ENCODE measurements at regions not wholly inside any gene's neighbourhood (a gene's known extent, or its start where the extent isn't known, plus 50 kb on each side); places are given as distances from the start of the nearest gene placed in this dataset.
A peak's percentile ranks its signal among the peaks of the same experiment; 100 is the strongest.

DNA sequence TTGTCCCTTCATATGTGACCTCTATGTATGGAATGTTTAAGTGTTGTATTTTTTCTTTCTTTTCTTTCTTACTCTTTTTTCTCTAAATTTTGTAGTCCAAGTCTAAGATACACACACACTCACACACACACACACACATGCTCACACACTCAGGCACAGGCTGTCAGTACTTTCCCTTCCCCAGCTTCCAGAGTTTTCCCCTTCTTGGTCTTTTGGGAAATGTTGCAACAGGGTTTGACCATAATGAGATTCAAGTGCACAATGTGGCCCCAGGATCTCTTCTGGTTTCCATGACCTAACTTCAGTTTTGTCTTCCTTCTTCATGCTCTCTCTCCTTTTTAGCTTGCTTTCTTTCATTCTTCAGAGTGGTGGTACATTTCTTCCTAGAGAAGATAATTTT, 289.8 kb upstream of the FOXF1 start:
- H3K4me1 ChIP-seq (replicated peaks): no peaks in the 10 kb centered on the region
- H3K27me3 ChIP-seq (replicated peaks; ENCODE audit: insufficient read depth): peaks cover 12% of the 10 kb centered on the region
- H3K36me3 ChIP-seq: no peaks in the 10 kb centered on the region
- DNase-seq (ENCODE audit: low spot score): no peak
- intact Hi-C loops (cut with DNase I): no loop called here
- TF ChIP-seq POLR2AphosphoS5 (IDR thresholded peaks at IDR 0.05): no peak
- no peak for TF ChIP-seq POLR2A (IDR thresholded peaks at IDR 0.05)
- TF ChIP-seq, protein P1, sequence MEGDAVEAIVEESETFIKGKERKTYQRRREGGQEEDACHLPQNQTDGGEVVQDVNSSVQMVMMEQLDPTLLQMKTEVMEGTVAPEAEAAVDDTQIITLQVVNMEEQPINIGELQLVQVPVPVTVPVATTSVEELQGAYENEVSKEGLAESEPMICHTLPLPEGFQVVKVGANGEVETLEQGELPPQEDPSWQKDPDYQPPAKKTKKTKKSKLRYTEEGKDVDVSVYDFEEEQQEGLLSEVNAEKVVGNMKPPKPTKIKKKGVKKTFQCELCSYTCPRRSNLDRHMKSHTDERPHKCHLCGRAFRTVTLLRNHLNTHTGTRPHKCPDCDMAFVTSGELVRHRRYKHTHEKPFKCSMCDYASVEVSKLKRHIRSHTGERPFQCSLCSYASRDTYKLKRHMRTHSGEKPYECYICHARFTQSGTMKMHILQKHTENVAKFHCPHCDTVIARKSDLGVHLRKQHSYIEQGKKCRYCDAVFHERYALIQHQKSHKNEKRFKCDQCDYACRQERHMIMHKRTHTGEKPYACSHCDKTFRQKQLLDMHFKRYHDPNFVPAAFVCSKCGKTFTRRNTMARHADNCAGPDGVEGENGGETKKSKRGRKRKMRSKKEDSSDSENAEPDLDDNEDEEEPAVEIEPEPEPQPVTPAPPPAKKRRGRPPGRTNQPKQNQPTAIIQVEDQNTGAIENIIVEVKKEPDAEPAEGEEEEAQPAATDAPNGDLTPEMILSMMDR (IDR thresholded peaks at IDR 0.05): no peak
- no peak overlapping the region for H3K27ac ChIP-seq
- H3K4me3 ChIP-seq: no peak overlapping the region
- H3K9me3 ChIP-seq: no peaks in the 10 kb centered on the region

DNA sequence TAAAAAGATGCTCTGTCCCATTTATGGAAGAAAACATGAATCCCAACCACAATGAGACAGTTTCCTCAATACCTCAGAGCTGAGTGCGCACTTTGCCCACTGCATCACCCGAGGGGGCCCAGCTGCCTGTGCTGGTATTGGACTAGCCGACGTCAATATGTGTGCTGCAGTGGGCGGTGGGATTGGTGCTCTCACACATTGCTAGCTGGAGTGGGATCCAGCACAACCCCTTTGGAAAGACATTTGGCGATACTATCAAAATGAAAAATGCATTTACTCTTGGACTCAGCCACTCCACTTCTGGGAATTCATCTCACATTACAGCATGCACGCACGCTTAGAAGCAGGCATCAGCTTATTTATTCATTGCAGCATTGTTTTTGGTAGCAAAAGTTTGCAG, 289.2 kb upstream of the FOXF1 start:
- Histone ChIP-seq H3K27me3 (replicated peaks; ENCODE audit: insufficient read depth) (peaks cover 12% of the 10 kb centered on the region), H3K4me3 (no peak overlapping the region), H3K9me3 (no peaks in the 10 kb centered on the region), H3K36me3 (no peaks in the 10 kb centered on the region), H3K4me1 (replicated peaks) (no peaks in the 10 kb centered on the region), H3K27ac (no peak overlapping the region)
- DNase-seq (ENCODE audit: low spot score): no peak
- intact Hi-C loops (cut with DNase I): no loop called here
- no peak for TF ChIP-seq POLR2AphosphoS5 (IDR thresholded peaks at IDR 0.05)
- TF ChIP-seq, protein P1 (IDR thresholded peaks at IDR 0.05): no peak
- no peak for TF ChIP-seq POLR2A (IDR thresholded peaks at IDR 0.05)
- 79% methylated on average over 8 of the region's 8 CpGs for WGBS

DNA sequence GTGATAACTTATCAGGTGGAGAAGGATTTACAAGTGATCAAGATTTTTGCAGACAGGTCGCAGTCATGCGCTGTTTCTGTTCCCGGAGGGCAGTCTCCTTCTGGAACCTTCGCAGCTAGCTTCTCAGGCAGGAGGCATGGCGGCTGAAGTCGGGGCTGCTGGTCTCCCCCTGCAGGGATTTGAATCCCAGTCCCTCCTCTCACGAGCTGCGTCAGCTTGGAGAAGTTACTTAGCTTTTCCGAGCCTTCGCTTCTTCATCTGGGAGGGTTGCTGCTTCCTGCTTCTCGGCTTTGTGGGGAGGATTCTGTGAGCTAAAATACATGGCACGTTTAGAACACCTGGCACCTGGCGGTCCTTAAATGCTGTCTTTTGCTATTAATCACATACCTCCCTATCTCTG, 287.8 kb upstream of the FOXF1 start:
- no peaks in the 10 kb centered on the region for H3K9me3 ChIP-seq
- no peak for DNase-seq (ENCODE audit: low spot score)

DNA sequence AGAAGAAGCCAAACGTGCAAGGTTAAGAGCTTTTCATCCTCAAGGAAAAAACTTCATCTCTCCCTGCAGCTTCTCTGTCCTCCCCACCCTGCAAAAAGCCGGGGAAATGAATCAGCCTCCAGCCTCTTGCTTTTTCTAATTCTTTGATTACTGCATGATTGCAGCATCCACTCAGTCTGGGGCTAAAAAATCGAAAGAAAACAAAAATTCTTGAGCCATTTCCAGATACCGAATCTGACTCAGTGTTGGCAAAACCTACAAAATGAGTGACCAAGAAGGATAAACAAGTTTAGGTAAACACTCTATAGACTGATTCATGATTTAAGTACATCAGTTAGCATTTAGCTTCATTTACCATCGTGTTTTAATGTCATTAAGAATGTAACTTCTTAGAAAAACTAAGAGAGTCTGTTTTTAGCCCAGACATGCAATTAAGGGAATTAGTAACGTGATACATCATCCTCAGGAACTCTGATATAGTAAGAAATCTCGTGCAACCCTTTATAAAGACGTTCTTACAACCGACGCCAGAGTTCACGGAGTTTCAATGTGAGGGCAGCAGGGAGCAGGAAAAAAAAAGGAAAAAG, 287.3 kb upstream of the FOXF1 start:
- Histone ChIP-seq H3K36me3 (no peaks in the 10 kb centered on the region), H3K4me1 (replicated peaks) (no peaks in the 10 kb centered on the region), H3K4me3 (no peak overlapping the region), H3K27me3 (replicated peaks; ENCODE audit: insufficient read depth) (peaks cover 14% of the 10 kb centered on the region), H3K9me3 (no peaks in the 10 kb centered on the region), H3K27ac (peak overlapping the region; percentile 31)
- 7% methylated on average over 11 of the region's 11 CpGs for WGBS
- TF ChIP-seq POLR2AphosphoS5 (IDR thresholded peaks at IDR 0.05) (no peak), POLR2A (IDR thresholded peaks at IDR 0.05) (no peak)
- TF ChIP-seq, protein P1 (IDR thresholded peaks at IDR 0.05): no peak
- intact Hi-C loops (cut with DNase I): no loop called here
- DNase-seq (ENCODE audit: low spot score): no peak

More for the DNA sequence above, 287.8 kb upstream of the FOXF1 start:
- no peaks in the 10 kb centered on the region for H3K4me1 ChIP-seq (replicated peaks)
- TF ChIP-seq POLR2A (IDR thresholded peaks at IDR 0.05) (no peak), POLR2AphosphoS5 (IDR thresholded peaks at IDR 0.05) (no peak)
- TF ChIP-seq, protein P1 (IDR thresholded peaks at IDR 0.05): no peak
- 33% methylated on average over 13 of the region's 13 CpGs for WGBS
- H3K27ac ChIP-seq: peak overlapping the region; percentile 31
- intact Hi-C loops (cut with DNase I): no loop called here
- no peaks in the 10 kb centered on the region for H3K36me3 ChIP-seq
- H3K4me3 ChIP-seq: no peak overlapping the region
- H3K27me3 ChIP-seq (replicated peaks; ENCODE audit: insufficient read depth): peaks cover 14% of the 10 kb centered on the region

DNA sequence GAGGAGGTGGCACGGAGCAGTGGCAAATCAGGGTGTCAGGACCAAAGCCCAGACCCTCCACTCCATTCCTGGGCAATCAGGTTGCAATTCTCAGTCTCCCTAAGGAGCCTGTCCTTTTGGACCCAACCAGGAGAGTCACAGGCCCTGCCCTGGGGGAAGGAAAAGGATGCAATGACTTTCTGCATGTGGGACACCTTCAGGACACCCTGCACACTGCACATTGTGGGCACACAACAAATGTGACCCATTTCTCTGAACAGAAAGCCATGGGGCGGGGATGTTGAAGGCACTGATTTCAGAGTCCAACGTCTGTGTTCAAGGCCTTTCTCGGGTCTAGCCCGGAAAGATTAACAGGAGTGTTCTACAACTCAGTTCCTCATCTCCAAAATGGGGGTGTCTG, 286.2 kb upstream of the FOXF1 start:
- no peak overlapping the region for H3K27ac ChIP-seq
- H3K4me1 ChIP-seq (replicated peaks): no peaks in the 10 kb centered on the region
- DNase-seq (ENCODE audit: low spot score): no peak
- no peaks in the 10 kb centered on the region for H3K36me3 ChIP-seq
- WGBS: 90% methylated on average over 5 of the region's 5 CpGs
- H3K27me3 ChIP-seq (replicated peaks; ENCODE audit: insufficient read depth): peaks cover 14% of the 10 kb centered on the region
- H3K9me3 ChIP-seq: no peaks in the 10 kb centered on the region
- no peak overlapping the region for H3K4me3 ChIP-seq
- TF ChIP-seq POLR2AphosphoS5 (IDR thresholded peaks at IDR 0.05): no peak
- TF ChIP-seq, protein P1 (IDR thresholded peaks at IDR 0.05): no peak
- TF ChIP-seq POLR2A (IDR thresholded peaks at IDR 0.05): no peak
- intact Hi-C loops (cut with DNase I): no loop called here
